ENCODE measurements at regions not wholly inside any gene's neighbourhood (a gene's known extent, or its start where the extent isn't known, plus 50 kb on each side); places are given as distances from the start of the nearest gene placed in this dataset.
"Not testable (repeated sequence)": the region's sequence is repeated elsewhere in the genome, so short reads cannot be mapped to it uniquely, and the experiment has no call there.

DNA sequence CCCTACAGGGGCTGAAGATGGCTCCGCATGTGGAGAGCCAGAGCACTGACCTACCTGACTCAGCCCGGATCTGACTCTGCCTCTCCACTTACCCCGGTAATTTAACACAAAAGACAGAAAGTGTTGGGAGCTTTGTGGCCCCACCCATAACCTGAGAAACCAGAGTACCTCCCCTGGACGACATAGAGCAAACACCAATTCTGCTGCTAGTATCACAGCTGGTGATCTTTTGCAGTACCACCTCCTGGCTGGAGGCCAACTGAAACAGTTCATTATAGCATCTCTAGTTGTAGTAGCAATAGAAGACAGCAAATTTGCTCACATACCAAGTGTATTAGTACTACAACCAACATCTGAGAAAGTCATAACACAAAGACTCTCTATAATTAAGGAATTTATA lies 443.9 kb downstream of the KLHL4 start:
- DNase-seq = no peak

DNA sequence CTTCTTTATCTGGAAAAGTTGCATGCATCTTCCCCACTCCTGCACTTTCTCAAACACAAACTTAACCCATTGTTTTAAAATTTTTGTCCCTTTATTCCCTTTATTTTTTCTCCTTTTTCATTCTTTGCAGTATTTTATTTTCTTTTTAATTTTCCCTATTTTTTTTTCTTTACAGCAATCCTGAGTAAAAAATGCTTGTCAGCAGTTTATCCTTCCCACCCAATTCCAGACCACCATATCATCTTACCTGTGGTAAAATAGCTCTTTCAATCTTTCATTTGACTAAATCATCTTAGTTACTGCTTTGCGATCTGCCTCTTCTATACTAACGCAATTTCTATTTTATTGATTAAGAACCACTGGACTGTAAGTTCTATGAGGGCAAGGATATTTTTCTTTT lies 450.5 kb downstream of the KLHL4 start:
- DNase-seq = no peak

DNA sequence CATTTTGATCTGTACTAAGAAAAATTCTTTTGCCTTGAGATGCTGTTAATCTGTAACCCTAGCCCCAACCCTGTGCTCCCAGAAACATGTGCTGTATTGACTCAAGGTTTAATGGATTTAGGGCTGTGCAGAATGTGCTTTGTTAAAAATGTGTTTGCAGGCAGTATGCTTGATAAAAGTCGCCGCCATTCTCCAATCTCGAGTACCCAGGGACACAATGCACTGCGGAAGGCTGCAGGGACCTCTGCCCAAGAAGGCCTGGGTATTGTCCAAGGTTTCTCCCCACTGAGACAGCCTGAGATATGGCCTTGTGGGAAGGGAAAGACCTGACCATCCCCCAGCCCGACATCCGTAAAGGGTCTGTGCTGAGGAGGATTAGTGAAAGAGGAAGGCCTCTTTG lies 454.5 kb downstream of the KLHL4 start:
- DNase-seq = not testable (repeated sequence)

DNA sequence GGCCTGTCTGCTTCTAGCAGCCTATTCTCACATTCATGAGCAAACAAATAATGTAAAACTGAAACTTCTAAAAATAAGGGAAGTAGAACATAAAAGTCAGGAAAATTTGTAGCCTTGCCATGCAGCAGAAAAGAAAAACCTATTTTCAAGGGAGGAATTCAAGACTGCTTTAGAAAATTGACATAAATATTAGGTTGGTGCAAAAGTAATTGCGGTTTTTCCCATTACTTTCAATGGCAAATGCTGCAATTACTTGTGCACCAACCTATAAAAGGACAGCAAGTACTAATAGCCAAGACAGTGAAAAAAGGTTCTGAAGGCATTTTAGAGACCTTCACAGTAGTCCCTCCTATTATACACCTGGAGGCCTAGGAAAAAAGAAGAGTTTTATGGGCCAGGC lies 457.8 kb downstream of the KLHL4 start:
- DNase-seq = no peak

DNA sequence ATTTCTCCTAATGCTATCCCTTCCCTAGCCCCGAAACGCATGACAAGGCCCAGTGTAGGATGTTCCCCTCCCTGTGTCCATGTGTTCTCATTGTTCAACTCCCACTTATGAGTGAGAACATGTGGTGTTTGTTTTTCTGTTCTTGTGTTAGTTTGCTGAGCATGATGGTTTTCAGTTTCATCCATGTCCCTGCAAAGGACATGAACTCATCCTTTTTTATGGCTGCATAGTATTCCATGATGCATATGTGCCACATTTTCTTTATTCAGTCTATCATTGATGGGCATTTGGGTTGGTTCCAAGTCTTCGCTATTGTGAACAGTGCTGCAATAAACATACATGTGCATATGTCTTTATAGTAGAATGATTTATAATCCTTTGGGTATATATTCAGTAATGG lies 490.3 kb downstream of the KLHL4 start:
- DNase-seq = not testable (repeated sequence)

DNA sequence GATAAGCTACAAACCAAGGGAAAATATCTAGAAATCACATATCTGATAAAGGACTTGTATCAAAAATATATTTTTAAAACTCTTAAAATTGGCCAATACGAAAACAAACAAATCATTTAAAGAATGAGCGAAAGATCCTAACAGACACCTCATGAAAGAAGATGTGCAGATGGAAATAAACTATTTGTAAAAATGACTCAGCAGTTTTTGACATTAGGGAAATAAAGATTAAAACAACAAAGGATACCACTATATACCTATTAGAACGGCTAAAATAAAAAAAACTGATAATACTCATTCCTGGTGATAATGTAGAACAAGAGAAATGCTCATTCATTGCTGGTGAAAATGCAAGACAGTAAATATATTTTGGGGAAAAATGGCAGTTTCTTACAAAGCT lies 506.4 kb downstream of the KLHL4 start:
- no peak for DNase-seq

DNA sequence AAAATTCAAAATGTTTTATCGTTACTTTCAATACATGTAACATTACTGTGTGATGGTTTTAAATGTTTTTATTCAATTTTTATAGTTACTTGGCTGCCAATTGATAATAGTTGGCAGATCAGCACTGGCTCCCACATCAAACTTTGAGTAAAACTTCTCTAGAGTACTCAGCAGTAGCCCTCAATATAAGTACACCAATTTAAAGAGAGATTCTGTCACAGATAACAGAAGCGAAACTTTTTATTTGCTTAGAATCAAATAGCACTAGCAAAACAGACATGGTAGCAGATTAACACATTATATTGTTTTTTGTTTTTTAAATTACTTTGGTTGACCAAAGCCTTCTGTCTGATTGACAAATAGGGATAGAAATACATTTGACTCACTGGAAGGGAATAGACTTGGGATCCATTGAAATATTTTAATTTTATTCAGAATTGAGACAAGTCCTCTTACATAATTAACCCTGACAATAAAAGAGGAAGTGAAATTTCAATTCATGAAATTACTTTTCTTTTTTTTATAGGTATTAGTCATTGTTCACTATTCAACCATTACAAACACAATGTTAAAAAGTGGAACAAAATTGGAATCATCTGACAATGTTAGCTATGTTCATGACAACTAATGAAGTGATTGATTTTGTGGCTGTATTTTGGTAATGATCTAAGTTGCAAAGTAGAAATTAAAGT lies 554.9 kb downstream of the KLHL4 start:
- no peak for DNase-seq

DNA sequence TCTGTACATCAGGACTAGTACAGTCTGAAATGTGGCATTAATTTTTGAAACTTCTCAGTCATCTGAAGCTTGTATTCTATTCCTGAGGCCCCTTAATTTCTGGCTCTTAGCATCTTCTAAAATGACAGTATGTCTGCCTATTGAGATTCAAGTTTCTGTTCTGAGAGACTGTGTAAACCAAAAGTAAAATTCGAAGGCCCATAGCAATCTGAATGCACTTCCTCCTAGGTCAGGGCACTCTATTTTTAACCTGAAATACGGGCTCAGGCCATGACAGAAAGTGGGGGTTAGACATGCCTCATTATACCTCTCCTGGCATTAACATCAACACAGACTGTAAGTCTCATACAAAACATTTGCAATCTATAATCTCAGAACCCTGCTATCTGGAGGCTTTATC lies 584.4 kb downstream of the KLHL4 start:
- DNase-seq = no peak

DNA sequence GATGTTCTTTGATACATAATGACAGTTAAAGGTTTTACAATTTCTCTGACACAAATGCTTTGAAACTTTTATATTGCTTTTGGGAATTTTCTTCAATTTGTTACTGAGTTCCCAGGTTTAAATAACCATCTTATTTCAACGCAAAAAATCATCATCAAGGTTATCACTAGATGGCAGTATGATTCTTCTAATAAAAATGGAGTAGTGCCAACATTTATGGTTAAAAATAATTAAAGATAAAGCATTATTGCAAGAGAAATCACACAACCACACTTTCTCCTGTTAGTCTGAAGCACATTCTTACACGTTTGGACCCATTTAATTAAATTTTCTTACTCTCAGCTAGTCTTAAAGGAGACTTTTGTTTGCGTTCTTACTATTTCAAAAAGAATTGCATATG lies 611.3 kb upstream of the CPXCR1 start:
- no peak for DNase-seq

DNA sequence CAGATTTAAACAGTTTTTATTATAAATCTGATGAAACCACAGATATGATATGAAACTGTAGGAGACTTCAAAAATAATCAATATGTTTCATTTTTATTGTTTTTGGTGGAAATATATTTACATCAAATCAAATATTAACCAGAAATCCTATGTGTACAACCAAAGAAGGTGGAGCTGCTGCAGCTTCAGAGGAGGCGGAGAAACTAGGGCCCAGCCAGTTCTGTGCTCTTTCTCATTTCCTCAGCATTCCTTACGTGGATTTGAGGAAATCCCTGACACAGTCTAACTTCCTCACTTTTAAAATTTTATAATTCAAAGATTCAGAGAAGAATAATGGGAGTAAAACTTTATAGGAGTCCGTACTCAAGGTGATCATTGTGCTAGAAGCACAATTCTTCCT lies 610.7 kb upstream of the CPXCR1 start:
- no peak for DNase-seq

DNA sequence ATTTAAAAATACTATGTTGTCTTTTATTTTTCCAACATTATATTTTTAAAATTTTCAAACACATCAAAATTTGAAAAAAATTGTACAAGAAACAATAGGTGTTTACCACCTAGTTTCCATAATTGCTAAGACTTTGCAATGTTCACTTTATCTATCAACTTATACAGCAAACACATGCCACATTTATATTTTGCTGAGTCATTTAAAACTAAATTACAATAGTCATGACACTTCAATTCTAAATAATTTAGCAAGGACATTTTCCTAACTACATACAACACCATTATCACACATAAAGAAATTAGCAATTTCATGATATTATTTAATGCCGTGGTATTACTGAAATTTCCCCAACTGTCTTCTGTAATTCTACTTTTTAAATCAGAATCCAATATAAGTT lies 600.4 kb upstream of the CPXCR1 start:
- DNase-seq = no peak

DNA sequence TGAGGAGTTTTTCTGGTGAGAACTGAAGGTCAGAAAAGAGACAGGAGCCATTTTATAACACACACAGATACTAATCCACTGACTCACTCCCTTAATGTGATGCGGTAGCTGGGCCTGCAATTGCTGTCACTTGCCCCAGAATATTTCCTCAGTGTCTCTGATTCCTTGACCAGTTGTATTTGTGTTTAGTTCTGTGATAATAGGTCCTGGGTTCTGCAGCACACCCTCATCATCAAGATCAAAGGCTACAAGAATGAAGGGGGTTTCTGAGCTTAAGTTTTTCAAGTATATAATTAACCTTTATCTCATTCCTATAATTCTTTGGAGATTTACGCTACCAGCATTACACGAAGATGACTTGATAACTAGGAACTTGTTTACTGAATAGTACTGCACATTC lies 576.5 kb upstream of the CPXCR1 start:
- DNase-seq = no peak

DNA sequence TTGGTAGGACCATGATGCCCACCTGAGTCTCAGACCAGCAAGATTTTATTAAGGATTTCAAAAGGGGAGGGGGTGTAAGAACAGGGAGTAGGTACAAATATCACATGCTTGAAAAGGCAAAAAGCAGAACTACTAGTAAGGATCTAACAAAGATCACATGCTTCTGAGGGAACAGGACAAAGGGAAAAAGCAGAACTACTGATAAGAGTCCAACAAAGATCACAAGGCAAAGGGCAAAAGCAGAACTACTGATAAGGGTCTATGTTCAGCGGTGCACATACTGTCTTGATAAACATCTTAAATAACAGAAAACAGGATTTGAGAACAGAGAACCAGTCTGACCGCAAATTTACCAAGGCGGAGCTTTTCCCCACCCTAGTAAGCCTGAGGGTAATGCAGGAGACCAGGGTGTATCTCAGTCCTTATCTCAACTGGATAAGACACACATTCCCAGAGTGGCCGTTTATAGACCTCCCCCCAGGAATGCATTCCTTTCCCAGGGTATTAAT lies 573.0 kb upstream of the CPXCR1 start:
- not testable (repeated sequence) for DNase-seq

DNA sequence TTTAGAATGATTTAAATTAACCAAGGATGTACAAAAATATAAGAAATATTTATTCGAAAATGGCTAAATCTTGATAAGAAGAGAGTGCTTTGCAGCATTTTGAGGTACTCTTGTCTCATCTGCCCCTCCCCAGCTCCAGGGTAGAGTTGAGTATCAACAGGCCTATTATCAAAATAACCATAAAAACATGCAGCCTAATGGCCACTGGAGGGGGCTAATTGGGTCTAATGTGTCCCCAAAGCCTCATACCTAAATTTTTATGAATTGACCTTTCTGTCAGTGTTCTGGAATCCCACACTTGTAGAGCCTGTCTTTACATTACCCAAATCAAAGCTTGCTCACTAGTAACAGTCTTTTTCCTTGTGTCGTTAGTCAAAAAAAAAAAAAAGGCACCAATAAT lies 544.9 kb upstream of the CPXCR1 start:
- no peak for DNase-seq

DNA sequence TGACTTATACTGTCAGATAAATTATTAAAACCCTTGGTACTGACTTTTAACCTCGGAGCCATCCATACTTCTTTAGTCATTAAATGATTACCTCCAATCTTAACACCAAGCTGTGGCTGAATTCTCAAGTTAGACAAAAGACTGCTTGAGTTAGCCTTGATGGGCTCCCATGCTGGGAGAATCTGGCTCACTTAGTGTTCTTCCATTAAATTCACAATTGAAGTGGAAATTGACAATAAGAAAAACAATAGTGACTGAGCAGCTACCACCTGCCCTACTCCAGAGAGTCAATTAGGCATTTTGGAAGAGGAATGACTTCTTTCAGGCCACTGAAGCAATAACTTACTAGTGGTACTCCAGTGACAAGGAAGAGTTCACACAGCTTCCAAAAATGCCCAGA lies 503.0 kb upstream of the CPXCR1 start:
- no peak for DNase-seq

DNA sequence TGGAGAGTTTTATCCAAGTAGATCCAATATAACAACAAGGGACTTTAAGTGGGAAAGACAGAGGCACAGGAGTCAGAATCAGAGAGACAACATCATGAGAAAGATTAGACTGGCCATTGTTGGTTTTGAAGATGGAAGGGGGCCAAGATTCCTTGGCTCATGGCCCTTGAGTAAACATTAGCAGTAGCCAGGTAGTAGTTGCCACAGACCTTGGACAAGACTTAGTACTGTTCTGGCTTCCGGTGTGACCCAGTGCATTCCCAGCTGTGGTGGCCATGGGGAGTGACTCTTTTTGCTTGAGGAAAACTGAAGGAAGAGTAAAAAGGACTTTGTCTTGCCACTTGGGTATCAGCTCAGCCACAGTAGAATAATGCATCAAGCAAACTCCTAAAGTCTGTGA lies 462.2 kb upstream of the CPXCR1 start:
- DNase-seq = no peak

DNA sequence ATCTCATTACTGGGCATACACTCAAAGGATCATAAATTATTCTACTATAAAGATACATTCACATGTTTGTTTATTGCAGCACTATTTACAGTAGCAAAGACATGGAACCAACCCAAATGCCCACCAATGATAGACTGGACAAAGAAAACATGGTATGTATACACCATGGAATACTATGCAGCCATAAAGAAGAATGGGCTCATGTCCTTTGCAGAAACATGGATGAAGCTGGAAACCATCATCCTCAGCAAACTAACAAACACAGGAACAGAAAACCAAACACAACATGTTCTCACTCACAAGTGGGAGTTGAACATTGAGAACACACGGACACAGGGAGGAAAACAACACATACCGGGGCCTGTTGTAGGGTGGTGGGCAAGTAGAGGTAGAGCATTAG lies 433.1 kb upstream of the CPXCR1 start:
- DNase-seq = not testable (repeated sequence)

DNA sequence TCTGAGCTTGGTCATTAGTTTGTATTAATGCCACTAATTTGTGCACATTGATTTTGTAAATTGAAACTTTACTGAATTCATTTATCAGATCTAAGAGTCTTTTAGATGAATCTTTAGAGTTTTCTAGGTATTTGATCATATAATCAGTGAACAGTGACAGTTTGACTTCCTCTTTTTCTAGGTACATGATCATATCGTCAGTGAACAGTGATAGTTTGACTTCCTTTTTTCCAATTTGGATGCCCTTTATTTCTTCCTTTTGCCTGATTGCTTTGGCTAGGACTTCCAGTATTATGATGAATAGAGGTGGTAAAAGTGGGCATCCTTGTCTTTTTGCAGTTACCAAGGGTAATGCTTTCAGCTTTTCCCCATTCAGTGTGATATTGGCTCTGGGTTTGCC lies 421.4 kb upstream of the CPXCR1 start:
- no peak for DNase-seq

DNA sequence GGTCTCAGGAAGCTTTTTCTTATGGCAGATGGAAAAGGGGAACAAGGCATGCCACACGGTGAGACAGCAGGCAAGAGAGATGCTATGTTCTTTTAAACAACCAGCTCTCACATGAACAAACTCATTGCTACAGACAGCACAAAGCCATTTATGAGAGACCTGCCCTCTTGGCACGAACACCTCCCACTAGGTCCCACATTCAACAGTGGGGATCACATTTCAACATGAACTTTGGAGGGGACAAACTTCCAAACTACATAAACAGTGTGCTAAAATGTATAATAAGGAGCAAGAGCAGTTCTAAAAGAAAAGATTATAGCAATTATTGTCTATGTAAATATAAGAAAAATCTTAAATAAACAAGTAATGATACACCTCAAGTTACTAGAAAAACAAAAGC lies 391.8 kb upstream of the CPXCR1 start:
- no peak for DNase-seq

DNA sequence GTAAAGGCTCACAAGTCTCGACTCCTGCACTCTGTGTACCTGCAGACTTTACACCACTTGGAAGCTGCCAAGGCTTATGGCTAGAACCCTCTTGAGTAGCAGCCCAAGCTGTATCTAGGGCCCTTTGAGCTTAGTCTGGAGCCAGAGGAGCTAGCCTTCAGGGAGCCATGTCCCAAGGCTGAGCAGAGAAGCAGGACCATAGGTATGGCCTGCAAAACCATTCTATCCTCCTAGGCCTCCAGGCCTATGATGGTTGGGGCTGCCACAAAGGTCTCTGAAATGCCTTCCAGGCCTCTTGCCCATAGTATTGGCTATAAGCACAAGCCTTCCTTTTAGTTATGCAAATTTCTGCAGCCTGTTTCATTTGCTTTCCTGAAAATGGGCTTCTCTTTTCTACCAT lies 380.7 kb upstream of the CPXCR1 start:
- DNase-seq = no peak

DNA sequence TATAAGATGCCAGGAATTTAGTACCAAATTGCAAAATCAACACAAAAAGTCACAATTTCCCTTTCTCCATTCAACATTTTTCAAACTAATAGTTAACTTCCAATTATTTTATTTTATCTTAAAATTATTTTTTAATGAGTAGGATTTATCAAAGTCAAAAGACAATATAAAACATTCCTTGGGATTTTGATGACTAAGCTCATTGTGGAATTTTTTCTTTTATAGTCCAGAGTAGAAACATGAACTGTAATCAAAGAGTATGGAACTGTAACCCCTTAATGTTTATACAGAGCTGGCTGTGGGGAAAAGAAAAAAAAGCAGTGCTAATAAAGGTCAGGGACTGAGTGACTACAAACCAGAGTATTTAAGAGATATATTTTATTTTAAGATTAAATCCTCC lies 368.6 kb upstream of the CPXCR1 start:
- no peak for DNase-seq

DNA sequence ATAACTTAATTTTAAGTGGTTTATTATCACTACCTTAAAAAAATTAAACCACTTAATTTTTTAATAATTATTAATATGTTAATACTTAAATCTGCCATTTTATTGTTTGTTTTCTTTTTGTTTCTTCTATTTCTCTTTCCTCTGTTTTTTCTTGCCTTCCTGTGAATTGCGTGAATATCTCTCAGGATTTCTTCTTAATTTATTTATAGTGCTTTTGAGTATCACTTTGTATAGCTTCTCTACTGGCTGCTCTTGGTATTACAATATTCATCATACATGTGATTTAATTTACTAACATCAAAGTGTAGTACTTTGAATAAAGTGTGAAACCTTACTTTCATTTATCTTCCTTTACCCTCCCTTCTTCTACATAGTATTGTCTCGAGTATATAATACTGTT lies 349.5 kb upstream of the CPXCR1 start:
- DNase-seq = no peak

DNA sequence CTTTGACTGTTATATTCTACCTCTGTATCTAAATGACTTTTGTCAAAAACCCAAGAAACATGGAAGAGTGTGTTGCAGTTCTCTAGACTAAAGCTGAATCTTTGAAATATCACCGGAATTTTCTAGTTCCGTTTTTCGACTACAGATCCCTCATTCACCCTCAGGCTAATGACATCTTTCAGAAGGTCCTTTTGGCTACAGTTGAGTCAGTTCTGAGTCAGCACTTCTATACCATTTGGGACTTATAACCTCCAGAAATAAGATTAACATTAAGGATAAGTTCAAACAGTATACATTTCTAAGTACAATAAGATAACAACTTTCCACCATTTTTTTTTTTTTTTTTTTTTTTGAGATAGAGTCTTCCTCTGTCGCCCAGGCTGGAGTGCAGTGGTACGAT lies 331.0 kb upstream of the CPXCR1 start:
- no peak for DNase-seq

DNA sequence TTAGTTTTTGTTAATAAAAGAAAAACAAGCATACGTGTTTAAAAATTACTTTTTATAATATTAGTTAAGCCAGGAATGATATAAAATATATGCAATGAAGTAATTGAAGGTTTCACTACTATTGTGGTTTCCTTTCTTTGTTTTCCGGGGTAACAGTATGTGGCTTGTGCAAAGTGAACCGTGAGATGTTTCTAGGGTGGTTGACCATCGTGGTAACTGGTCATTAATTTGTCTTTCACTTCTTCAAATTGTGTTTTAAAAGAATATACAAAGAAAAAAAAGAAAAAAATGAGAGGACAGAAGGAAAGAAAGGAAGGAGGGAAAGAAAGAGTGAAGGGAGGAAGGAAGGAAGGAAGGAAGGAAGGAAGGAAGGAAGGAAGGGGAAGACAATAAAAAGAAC lies 330.1 kb upstream of the CPXCR1 start:
- no peak for DNase-seq

DNA sequence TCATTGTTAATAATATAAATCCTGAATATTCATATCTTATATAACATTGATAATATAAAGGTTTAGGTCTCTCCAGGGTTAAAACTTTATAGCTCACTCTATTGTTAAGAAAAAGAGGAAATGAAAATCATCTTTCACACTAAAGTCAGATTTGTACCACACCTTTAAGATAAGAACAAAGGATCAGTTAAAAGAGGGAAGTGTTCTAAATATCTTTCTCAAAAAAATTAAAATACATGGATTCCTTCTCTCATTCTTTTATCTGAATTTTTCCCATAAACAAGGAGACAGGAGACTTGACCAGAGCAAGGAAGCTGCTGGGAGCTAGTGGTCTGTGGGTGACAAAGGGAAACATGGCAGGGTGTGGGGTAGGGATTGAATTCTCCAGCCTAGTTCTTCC lies 323.0 kb upstream of the CPXCR1 start:
- no peak for DNase-seq

DNA sequence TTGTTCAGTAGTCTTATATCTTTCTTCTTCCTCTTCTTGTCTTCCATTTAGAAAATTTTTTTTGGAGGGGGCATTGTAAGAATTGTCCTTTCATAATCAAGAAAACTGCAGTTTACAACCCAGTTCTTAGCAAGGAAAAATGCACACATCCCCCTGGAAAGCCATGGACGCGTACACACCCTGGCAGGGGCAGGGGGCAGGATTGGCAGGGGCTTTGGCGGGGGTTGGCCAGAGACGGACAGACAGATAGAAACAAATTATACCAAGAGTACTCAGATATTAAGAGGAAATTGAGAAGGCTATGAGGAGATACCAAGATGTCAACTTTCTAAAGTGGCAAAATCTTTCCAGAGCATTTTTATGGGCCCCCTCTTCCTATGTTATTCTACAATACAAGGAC lies 322.5 kb upstream of the CPXCR1 start:
- no peak for DNase-seq
